Peyer's patch (tissue), 4 donors: ENCODE measurements at regions not wholly inside any gene's neighbourhood (a gene's known extent, or its start where the extent isn't known, plus 50 kb on each side); places are given as distances from the start of the nearest gene placed in this dataset.

Experiments
- DNase-seq, 3 donors: peaks; one replicate each; pipeline ENCODE4 v3.0.0-alpha.2; 2017 to 2019
- H3K27ac ChIP-seq, 4 donors: fragments of 200-600 bp; sonication (generic); one replicate each; pipeline ENCODE4 v1.5.1; 2016 to 2019
- H3K27me3 ChIP-seq, 2 donors: fragments of 200-600 bp; sonication (generic); one replicate each; pipeline ENCODE4 v1.5.1; 2019
- H3K36me3 ChIP-seq, 3 donors: fragments of 200-600 bp; sonication (generic); one replicate each; pipeline ENCODE4 v1.5.1; 2016 to 2019
- H3K4me1 ChIP-seq, 4 donors: fragments of 200-600 bp; sonication (generic); one replicate each; pipeline ENCODE4 v1.5.1; 2016 to 2019
- H3K4me3 ChIP-seq, 4 donors: fragments of 200-600 bp; sonication (generic); 1 replicate in 3 of 4; 2 replicates in 1 of 4; pipeline ENCODE4 v1.5.1; 2016 to 2019; ENCODE audit warnings: mild to moderate bottlenecking in 1 of 4
- H3K9me3 ChIP-seq, 4 donors: fragments of 200-600 bp; sonication (generic); one replicate each; pipeline ENCODE4 v1.5.1; 2016 to 2019; ENCODE audit warnings: mild to moderate bottlenecking in 1 of 4
- POLR2A ChIP-seq, 2 donors: fragments of 450-650 bp; IDR thresholded peaks; one replicate each; pipeline ENCODE4 v1.5.1; 2017; ENCODE audit warnings: antibody characterized with exemption in 2 of 2, mild to moderate bottlenecking in 2 of 2, moderate library complexity in 2 of 2
- TF ChIP-seq, protein P1 (sequence below), 6 experiments: fragments of 450-650 bp in 4 of 6; fragments of 200-600 bp in 2 of 6; sonication (generic) in 1 of 6; IDR thresholded peaks; one replicate each; pipeline ENCODE4 v1.5.1; 2017 to 2019; ENCODE audit warnings: antibody characterized with exemption in 6 of 6, mild to moderate bottlenecking in 3 of 6, moderate library complexity in 1 of 6

GRCh38 chr2:204177977-204178522 lies 241.5 kb downstream of the ICOS start:
- Histone ChIP-seq H3K9me3 (no peaks in the 10 kb centered on the region), H3K36me3 (no peaks in the 10 kb centered on the region), H3K4me1 (no peaks in the 10 kb centered on the region), H3K27ac (no peak overlapping the region), H3K4me3 (no peak overlapping the region), H3K27me3 (no peaks in the 10 kb centered on the region)
- DNase-seq, result peak in 2 of 3 donors; percentile 32 to 74
- TF ChIP-seq, protein P1, sequence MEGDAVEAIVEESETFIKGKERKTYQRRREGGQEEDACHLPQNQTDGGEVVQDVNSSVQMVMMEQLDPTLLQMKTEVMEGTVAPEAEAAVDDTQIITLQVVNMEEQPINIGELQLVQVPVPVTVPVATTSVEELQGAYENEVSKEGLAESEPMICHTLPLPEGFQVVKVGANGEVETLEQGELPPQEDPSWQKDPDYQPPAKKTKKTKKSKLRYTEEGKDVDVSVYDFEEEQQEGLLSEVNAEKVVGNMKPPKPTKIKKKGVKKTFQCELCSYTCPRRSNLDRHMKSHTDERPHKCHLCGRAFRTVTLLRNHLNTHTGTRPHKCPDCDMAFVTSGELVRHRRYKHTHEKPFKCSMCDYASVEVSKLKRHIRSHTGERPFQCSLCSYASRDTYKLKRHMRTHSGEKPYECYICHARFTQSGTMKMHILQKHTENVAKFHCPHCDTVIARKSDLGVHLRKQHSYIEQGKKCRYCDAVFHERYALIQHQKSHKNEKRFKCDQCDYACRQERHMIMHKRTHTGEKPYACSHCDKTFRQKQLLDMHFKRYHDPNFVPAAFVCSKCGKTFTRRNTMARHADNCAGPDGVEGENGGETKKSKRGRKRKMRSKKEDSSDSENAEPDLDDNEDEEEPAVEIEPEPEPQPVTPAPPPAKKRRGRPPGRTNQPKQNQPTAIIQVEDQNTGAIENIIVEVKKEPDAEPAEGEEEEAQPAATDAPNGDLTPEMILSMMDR (IDR thresholded peaks at IDR 0.05), result peak in 5 of 6 experiments; percentile 8 to 59 (median 51)
- no peak for TF ChIP-seq POLR2A (IDR thresholded peaks at IDR 0.05)

DNA sequence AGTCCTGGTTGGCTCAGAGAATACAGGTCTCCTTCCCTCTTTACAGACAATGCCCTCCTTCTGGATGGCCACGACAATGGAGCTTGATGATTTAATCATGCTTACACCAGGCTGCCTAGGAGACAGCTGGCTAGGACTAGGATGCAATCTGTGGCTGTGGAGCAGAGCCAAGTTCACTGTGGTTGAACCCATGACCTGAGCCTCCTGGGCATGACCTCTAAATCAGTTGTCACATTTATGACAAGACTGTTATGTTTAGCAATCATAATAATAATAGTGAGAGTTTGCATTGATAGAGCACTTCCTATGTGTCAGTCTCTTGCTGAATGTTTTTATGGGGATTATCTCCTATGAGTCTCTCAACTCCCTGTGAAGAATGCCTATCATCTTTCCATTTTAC lies 244.1 kb downstream of the ICOS start:
- DNase-seq, result no peak

DNA sequence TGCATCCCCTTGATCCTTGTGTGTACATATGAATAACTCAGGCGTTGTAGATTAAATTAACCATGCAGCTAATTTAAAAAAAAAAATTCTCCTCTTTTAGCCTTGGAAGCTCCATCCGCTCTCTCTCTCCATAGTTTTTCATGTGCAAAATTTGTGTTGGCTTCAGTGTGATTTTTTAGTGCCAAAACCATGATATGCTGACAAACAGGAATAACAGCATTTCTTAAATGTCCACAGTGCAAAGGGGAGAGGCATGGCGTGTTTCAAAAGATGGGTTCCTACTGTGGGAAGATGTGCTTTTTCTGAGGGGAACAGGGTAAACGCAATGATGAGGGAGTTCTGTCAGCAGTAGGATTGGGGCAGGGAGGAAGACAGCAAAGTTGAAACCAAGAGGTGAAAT lies 247.0 kb downstream of the ICOS start:
- TF ChIP-seq, protein P1 (IDR thresholded peaks at IDR 0.05), result no peak
- no peak for TF ChIP-seq POLR2A (IDR thresholded peaks at IDR 0.05)
- H3K4me3 ChIP-seq, result no peak overlapping the region
- H3K27me3 ChIP-seq, result no peaks in the 10 kb centered on the region
- DNase-seq, result no peak
- H3K9me3 ChIP-seq, result no peaks in the 10 kb centered on the region
- no peaks in the 10 kb centered on the region for H3K36me3 ChIP-seq
- no peaks in the 10 kb centered on the region for H3K4me1 ChIP-seq
- no peak overlapping the region for H3K27ac ChIP-seq

More for the DNA sequence above, 244.1 kb downstream of the ICOS start:
- TF ChIP-seq, protein P1 (IDR thresholded peaks at IDR 0.05), result no peak
- no peak for TF ChIP-seq POLR2A (IDR thresholded peaks at IDR 0.05)
- no peaks in the 10 kb centered on the region for H3K36me3 ChIP-seq
- no peak overlapping the region for H3K27ac ChIP-seq
- no peak overlapping the region for H3K4me3 ChIP-seq
- no peaks in the 10 kb centered on the region for H3K9me3 ChIP-seq
- H3K27me3 ChIP-seq, result no peaks in the 10 kb centered on the region
- no peaks in the 10 kb centered on the region for H3K4me1 ChIP-seq

DNA sequence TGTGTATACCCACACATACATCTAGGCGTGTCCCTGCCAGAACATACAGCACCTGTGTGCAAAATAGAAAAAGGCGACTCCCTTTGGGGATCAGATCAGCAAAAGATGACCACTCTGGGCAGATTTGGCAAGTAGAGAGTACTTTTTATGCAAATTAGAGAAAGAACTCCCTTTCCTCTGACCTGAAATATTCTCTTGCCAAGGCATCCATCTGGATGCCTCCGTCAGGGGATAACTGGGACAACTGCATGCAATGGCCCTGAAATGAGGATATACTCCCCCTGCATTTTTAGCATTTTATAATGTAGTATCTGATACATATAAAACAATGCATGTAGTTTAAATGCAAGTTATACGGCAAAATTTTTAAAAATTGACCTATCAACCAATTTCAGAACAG lies 247.7 kb downstream of the ICOS start:
- H3K27ac ChIP-seq, result no peak overlapping the region
- H3K27me3 ChIP-seq, result no peaks in the 10 kb centered on the region
- no peaks in the 10 kb centered on the region for H3K9me3 ChIP-seq
- no peak overlapping the region for H3K4me3 ChIP-seq
- H3K36me3 ChIP-seq, result no peaks in the 10 kb centered on the region
- no peak for DNase-seq
- TF ChIP-seq POLR2A (IDR thresholded peaks at IDR 0.05), result no peak
- TF ChIP-seq, protein P1 (IDR thresholded peaks at IDR 0.05), result no peak
- no peaks in the 10 kb centered on the region for H3K4me1 ChIP-seq

GRCh38 chr2:204187229-204188083 lies 250.9 kb downstream of the ICOS start:
- Histone ChIP-seq H3K9me3 (no peaks in the 10 kb centered on the region), H3K4me3 (no peak overlapping the region), H3K27me3 (no peaks in the 10 kb centered on the region), H3K36me3 (no peaks in the 10 kb centered on the region), H3K4me1 (no peaks in the 10 kb centered on the region), H3K27ac (no peak overlapping the region)
- TF ChIP-seq, protein P1 (IDR thresholded peaks at IDR 0.05), result no peak
- TF ChIP-seq POLR2A (IDR thresholded peaks at IDR 0.05), result no peak
- no peak for DNase-seq
